Activated B cell treated with CpG ODN at 0.5 μM for 24 hours (primary cell): ENCODE measurements at regions not wholly inside any gene's neighbourhood (a gene's known extent, or its start where the extent isn't known, plus 50 kb on each side); places are given as distances from the start of the nearest gene placed in this dataset.

Source experiments
- ATAC-seq: fragments of 200-7000 bp; cut with Tn5 transposase; one replicate; pipeline ENCODE4 v1.10.0; 2021; ENCODE audit warnings: low read depth, mild to moderate bottlenecking, moderate library complexity
- CTCF ChIA-PET: fragments of 350-600 bp; sonication (Branson Sonifier 250); formaldehyde crosslinking; loops from one replicate; lab custom pipeline; 2021; ENCODE audit warnings: antibody characterized with exemption; lab: Charles Lee
- POLR2A ChIA-PET: fragments of 350-600 bp; sonication (Branson Sonifier 250); formaldehyde crosslinking; loops from one replicate; lab custom pipeline; 2021; ENCODE audit warnings: antibody characterized with exemption; lab: Charles Lee
- DNase-seq: peaks from one replicate; pipeline ENCODE4 v3.0.0; 2022
- H3K27ac Mint-ChIP-seq: one replicate; pipeline ENCODE4 v1.8.0; 2020; ENCODE audit warnings: mixed read lengths
- H3K27me3 Mint-ChIP-seq: one replicate; pipeline ENCODE4 v1.8.0; 2021; ENCODE audit warnings: mixed read lengths
- H3K36me3 Mint-ChIP-seq: one replicate; pipeline ENCODE4 v1.8.0; 2021; ENCODE audit warnings: low read depth, mixed read lengths
- H3K4me1 Mint-ChIP-seq: one replicate; pipeline ENCODE4 v1.8.0; 2021; ENCODE audit warnings: mixed read lengths
- H3K4me3 Mint-ChIP-seq: one replicate; pipeline ENCODE4 v1.8.0; 2020; ENCODE audit warnings: mild to moderate bottlenecking, mixed read lengths
- H3K9me3 Mint-ChIP-seq: one replicate; pipeline ENCODE4 v1.8.0; 2020; ENCODE audit warnings: mixed read lengths
- intact Hi-C: fragments of 100-400 bp; cut with micrococcal nuclease; formaldehyde crosslinking; loops from one replicate; pipeline ENCODE4 v1.15.1; 2024
- TF ChIP-seq, protein P1 (sequence below): fragments of 200-600 bp; IDR thresholded peaks from one replicate; pipeline ENCODE4 v1.8.0; 2022; ENCODE audit warnings: antibody characterized with exemption, mild to moderate bottlenecking

DNA sequence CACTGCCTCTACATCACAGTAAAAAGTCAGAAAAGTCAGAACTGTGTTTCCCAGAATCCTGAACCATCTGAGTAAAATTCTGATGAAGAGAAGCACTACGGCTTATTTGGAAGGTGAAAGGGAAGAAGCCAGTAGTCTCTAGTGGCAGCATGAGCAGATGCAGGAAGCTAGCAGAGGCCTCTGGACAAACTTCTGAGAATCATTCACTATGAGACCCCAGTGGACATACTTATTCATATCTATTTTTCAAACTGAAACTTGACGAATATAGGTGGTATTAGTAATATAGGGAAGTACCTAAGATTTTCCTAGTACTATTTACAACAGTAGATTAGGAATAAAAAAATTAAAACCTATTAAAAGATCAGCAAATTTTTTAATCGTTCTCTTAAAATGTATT, 272.8 kb upstream of the TTC14 start:
- Mint-ChIP-seq H3K36me3 (no peaks in the 10 kb centered on the region), H3K27ac (no peak overlapping the region), H3K27me3 (no peaks in the 10 kb centered on the region), H3K4me3 (no peak overlapping the region), H3K4me1 (no peaks in the 10 kb centered on the region), H3K9me3 (peaks cover 3% of the 10 kb centered on the region)
- intact Hi-C loops, result no loop called here
- DNase-seq (no peak), ATAC-seq (no peak)
- ChIA-PET POLR2A (no interaction called here), CTCF (no interaction called here)
- TF ChIP-seq, protein P1, sequence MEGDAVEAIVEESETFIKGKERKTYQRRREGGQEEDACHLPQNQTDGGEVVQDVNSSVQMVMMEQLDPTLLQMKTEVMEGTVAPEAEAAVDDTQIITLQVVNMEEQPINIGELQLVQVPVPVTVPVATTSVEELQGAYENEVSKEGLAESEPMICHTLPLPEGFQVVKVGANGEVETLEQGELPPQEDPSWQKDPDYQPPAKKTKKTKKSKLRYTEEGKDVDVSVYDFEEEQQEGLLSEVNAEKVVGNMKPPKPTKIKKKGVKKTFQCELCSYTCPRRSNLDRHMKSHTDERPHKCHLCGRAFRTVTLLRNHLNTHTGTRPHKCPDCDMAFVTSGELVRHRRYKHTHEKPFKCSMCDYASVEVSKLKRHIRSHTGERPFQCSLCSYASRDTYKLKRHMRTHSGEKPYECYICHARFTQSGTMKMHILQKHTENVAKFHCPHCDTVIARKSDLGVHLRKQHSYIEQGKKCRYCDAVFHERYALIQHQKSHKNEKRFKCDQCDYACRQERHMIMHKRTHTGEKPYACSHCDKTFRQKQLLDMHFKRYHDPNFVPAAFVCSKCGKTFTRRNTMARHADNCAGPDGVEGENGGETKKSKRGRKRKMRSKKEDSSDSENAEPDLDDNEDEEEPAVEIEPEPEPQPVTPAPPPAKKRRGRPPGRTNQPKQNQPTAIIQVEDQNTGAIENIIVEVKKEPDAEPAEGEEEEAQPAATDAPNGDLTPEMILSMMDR, result no peak

- intact Hi-C loops, result no loop called here
- TF ChIP-seq, protein P1, result no peak
- H3K9me3 Mint-ChIP-seq, result peaks cover 3% of the 10 kb centered on the region
- H3K27me3 Mint-ChIP-seq, result no peaks in the 10 kb centered on the region
- H3K4me3 Mint-ChIP-seq, result no peak overlapping the region
- H3K27ac Mint-ChIP-seq, result no peak overlapping the region
- H3K36me3 Mint-ChIP-seq, result no peaks in the 10 kb centered on the region
- DNase-seq (no peak), ATAC-seq (no peak)
- ChIA-PET POLR2A (no interaction called here), CTCF (no interaction called here)
- H3K4me1 Mint-ChIP-seq, result no peaks in the 10 kb centered on the region
These were observed 272.1 kb upstream of the TTC14 start for GRCh38 chr3:180329847-180330246.

- TF ChIP-seq, protein P1, result no peak
These were observed 271.5 kb upstream of the TTC14 start for GRCh38 chr3:180330440-180330839.

GRCh38 chr3:180332608-180333007, 269.4 kb upstream of the TTC14 start:
- TF ChIP-seq, protein P1, result no peak
- CTCF ChIA-PET, result no interaction called here

More at GRCh38 chr3:180330440-180330839, 271.5 kb upstream of the TTC14 start:
- intact Hi-C loops, result no loop called here
- Mint-ChIP-seq H3K36me3 (no peaks in the 10 kb centered on the region), H3K4me3 (no peak overlapping the region), H3K27me3 (no peaks in the 10 kb centered on the region), H3K4me1 (no peaks in the 10 kb centered on the region), H3K27ac (no peak overlapping the region), H3K9me3 (peaks cover 3% of the 10 kb centered on the region)
- CTCF ChIA-PET, result no interaction called here
- POLR2A ChIA-PET, result no interaction called here
- ATAC-seq, result no peak
- no peak for DNase-seq

GRCh38 chr3:180335050-180335449, 266.9 kb upstream of the TTC14 start:
- no peak for DNase-seq
- POLR2A ChIA-PET, result no interaction called here
- TF ChIP-seq, protein P1, result no peak
- Mint-ChIP-seq H3K4me1 (no peaks in the 10 kb centered on the region), H3K36me3 (no peaks in the 10 kb centered on the region), H3K27ac (no peak overlapping the region), H3K9me3 (peaks cover 3% of the 10 kb centered on the region), H3K27me3 (no peaks in the 10 kb centered on the region), H3K4me3 (no peak overlapping the region)
- intact Hi-C loops, result no loop called here
- CTCF ChIA-PET, result no interaction called here
- no peak for ATAC-seq

More at GRCh38 chr3:180332608-180333007, 269.4 kb upstream of the TTC14 start:
- Mint-ChIP-seq H3K27ac (no peak overlapping the region), H3K27me3 (no peaks in the 10 kb centered on the region), H3K36me3 (no peaks in the 10 kb centered on the region), H3K4me3 (no peak overlapping the region), H3K9me3 (peaks cover 3% of the 10 kb centered on the region), H3K4me1 (no peaks in the 10 kb centered on the region)
- no peak for DNase-seq
- intact Hi-C loops, result no loop called here
- POLR2A ChIA-PET, result no interaction called here
- no peak for ATAC-seq
